CD4-positive, alpha-beta T cell (primary cell): ENCODE measurements at regions not wholly inside any gene's neighbourhood (a gene's known extent, or its start where the extent isn't known, plus 50 kb on each side); places are given as distances from the start of the nearest gene placed in this dataset.
"Not testable (repeated sequence)": the region's sequence is repeated elsewhere in the genome, so short reads cannot be mapped to it uniquely, and the experiment has no call there.

Experiments
- ATAC-seq: fragments of 200-7000 bp; cut with Tn5 transposase; one replicate; pipeline ENCODE4 v1.10.0; 2022; ENCODE audit warnings: mild to moderate bottlenecking; ENCODE audit not compliant: poor library complexity
- CTCF ChIA-PET: fragments of 350-600 bp; sonication (Branson Sonifier 250); formaldehyde crosslinking; loops from one replicate; lab custom pipeline; 2021; ENCODE audit warnings: antibody characterized with exemption, inconsistent platforms; lab: Charles Lee
- POLR2A ChIA-PET: fragments of 350-600 bp; sonication (Branson Sonifier 250); formaldehyde crosslinking; loops from one replicate; lab custom pipeline; 2021; ENCODE audit warnings: antibody characterized with exemption, inconsistent platforms; lab: Charles Lee
- DNase-seq, 14 experiments: peaks; one replicate each; pipeline ENCODE4 v3.0.0-alpha.2; 2013 to 2020; ENCODE audit warnings: mixed read lengths in 2 of 14
- H3K27ac ChIP-seq, 2 donors: one replicate each; pipeline versions ENCODE4 v1.5.1 to v1.7.0; 2013; ENCODE audit warnings: low read length in 2 of 2, low read depth in 1 of 2, mild to moderate bottlenecking in 1 of 2
- H3K27me3 ChIP-seq, 2 experiments: 1 replicate in 1 of 2; 2 replicates in 1 of 2; pipeline versions ENCODE4 v1.6.1 to v1.7.0; 2013; ENCODE audit warnings: low read length in 2 of 2, control low read depth in 1 of 2, mild to moderate bottlenecking in 1 of 2, moderate library complexity in 1 of 2; ENCODE audit not compliant: insufficient read depth in 2 of 2, control insufficient read depth in 1 of 2
- H3K36me3 ChIP-seq: one replicate; pipeline ENCODE4 v1.6.1; 2013; ENCODE audit warnings: low read length, control low read depth; ENCODE audit not compliant: insufficient read depth
- H3K4me1 ChIP-seq: one replicate; pipeline ENCODE4 v1.6.1; 2013; ENCODE audit warnings: low read length, control low read depth; ENCODE audit not compliant: insufficient read depth
- H3K4me3 ChIP-seq: one replicate; pipeline ENCODE4 v1.5.1; 2013; ENCODE audit warnings: mild to moderate bottlenecking, low read length, moderate library complexity
- H3K9me3 ChIP-seq, 2 experiments: 1 replicate in 1 of 2; 2 replicates in 1 of 2; pipeline versions ENCODE4 v1.6.1 to v1.7.0; 2013; ENCODE audit warnings: low read length in 2 of 2, mild to moderate bottlenecking in 2 of 2, control low read depth in 1 of 2, moderate library complexity in 1 of 2; ENCODE audit not compliant: control insufficient read depth in 1 of 2, insufficient read depth in 1 of 2
- H3K27ac Mint-ChIP-seq: one replicate; pipeline ENCODE4 v1.8.0; 2020; ENCODE audit warnings: mixed read lengths
- H3K27me3 Mint-ChIP-seq: one replicate; pipeline ENCODE4 v1.8.0; 2021; ENCODE audit warnings: mixed read lengths
- H3K36me3 Mint-ChIP-seq: one replicate; pipeline ENCODE4 v1.8.0; 2021; ENCODE audit warnings: low read depth, mixed read lengths
- H3K4me1 Mint-ChIP-seq: one replicate; pipeline ENCODE4 v1.8.0; 2021; ENCODE audit warnings: low read depth, mixed read lengths
- H3K4me3 Mint-ChIP-seq: one replicate; pipeline ENCODE4 v1.8.0; 2020; ENCODE audit warnings: mild to moderate bottlenecking, mixed read lengths
- H3K9me3 Mint-ChIP-seq: one replicate; pipeline ENCODE4 v1.8.0; 2020; ENCODE audit warnings: mixed read lengths
- intact Hi-C, 2 experiments: fragments of 100-400 bp; cut with DNase I in 1 of 2; cut with micrococcal nuclease in 1 of 2; formaldehyde crosslinking; loops; one replicate each; pipeline versions ENCODE4 v1.15.1 to v1.9.0; 2023 to 2025; cut with DNase I, micrococcal nuclease
- TF ChIP-seq, protein P1 (sequence below): fragments of 200-600 bp; IDR thresholded peaks from one replicate; pipeline ENCODE4 v1.8.0; 2022; ENCODE audit warnings: antibody characterized with exemption, mild to moderate bottlenecking

DNA sequence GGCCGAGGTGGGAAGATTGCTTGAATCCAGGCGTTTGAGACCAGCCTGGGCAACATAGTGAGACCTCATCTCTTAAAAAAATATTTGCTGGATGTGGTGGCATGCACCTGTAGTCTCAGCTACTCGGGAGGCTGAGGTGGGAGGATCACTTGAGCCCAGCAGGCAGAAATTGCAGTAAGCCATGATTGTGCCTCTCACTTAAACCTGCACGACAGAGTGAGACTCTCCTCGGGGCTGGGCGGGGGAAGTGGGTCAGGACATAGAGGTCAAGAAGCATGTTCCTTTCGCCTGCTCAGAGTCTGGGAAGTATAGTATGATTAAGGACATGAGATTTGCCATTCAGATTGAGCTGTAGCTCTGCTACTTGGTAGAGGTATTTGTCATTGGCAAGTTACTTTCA lies 52.3 kb downstream of the SEPTIN7 start:
- H3K27me3 ChIP-seq, H3K4me3 ChIP-seq, H3K4me1 ChIP-seq, H3K9me3 ChIP-seq, H3K4me3 Mint-ChIP-seq, H3K36me3 ChIP-seq, intact Hi-C loops, H3K9me3 Mint-ChIP-seq, ATAC-seq, H3K27ac ChIP-seq, DNase-seq, H3K27me3 Mint-ChIP-seq, CTCF ChIA-PET: not testable (repeated sequence)
- peaks cover 78% of the 10 kb centered on the region for H3K36me3 Mint-ChIP-seq
- peak overlapping the region; percentile 28 for H3K27ac Mint-ChIP-seq
- POLR2A ChIA-PET: interaction anchor here (5.5 kb wide), 1 partner anchor 52 kb away, joined by 31 read pairs; the partner anchor contains the start of gene SEPTIN7
- peaks cover 86% of the 10 kb centered on the region for H3K4me1 Mint-ChIP-seq

DNA sequence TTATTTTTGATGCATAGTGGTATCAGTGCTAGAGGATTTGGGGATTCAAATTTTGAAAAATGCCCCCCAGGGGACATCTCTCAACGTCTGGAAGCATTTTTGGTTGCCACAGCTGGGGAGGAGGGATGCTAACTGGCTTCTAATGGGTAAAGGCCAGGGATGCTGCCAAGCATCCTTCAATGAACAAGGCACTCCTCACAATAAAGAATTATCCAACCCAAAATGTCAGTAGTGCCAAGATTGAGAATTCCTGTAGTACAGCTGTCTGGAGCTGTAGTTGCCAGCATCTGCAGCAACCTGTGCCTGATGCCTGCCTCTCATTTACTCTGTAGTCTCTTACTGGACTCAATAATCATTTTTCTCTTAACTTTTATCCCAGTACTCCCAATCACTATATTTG lies 53.5 kb downstream of the SEPTIN7 start:
- no peaks in the 10 kb centered on the region for H3K27me3 ChIP-seq
- peaks cover 4% of the 10 kb centered on the region for H3K4me1 ChIP-seq
- ChIA-PET POLR2A (interaction anchor here (0.6 to 5.5 kb wide), 2 partner anchors 53 to 130 kb away, joined by 4 to 31 read pairs; partner anchors contain the start of gene SEPTIN7), CTCF (no interaction called here)
- H3K27me3 Mint-ChIP-seq: no peaks in the 10 kb centered on the region
- no peak overlapping the region for H3K4me3 ChIP-seq
- no peak overlapping the region for H3K27ac Mint-ChIP-seq
- H3K36me3 Mint-ChIP-seq: peaks cover 73% of the 10 kb centered on the region
- TF ChIP-seq, protein P1, sequence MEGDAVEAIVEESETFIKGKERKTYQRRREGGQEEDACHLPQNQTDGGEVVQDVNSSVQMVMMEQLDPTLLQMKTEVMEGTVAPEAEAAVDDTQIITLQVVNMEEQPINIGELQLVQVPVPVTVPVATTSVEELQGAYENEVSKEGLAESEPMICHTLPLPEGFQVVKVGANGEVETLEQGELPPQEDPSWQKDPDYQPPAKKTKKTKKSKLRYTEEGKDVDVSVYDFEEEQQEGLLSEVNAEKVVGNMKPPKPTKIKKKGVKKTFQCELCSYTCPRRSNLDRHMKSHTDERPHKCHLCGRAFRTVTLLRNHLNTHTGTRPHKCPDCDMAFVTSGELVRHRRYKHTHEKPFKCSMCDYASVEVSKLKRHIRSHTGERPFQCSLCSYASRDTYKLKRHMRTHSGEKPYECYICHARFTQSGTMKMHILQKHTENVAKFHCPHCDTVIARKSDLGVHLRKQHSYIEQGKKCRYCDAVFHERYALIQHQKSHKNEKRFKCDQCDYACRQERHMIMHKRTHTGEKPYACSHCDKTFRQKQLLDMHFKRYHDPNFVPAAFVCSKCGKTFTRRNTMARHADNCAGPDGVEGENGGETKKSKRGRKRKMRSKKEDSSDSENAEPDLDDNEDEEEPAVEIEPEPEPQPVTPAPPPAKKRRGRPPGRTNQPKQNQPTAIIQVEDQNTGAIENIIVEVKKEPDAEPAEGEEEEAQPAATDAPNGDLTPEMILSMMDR: no peak
- H3K4me1 Mint-ChIP-seq: peaks cover 84% of the 10 kb centered on the region
- H3K9me3 Mint-ChIP-seq: peaks cover 4% of the 10 kb centered on the region
- H3K27ac ChIP-seq: no peak overlapping the region
- intact Hi-C loops: no loop called here
- no peak for ATAC-seq
- H3K9me3 ChIP-seq: no peaks in the 10 kb centered on the region
- DNase-seq: no peak
- no peak overlapping the region for H3K4me3 Mint-ChIP-seq
- peaks cover 3% of the 10 kb centered on the region for H3K36me3 ChIP-seq

DNA sequence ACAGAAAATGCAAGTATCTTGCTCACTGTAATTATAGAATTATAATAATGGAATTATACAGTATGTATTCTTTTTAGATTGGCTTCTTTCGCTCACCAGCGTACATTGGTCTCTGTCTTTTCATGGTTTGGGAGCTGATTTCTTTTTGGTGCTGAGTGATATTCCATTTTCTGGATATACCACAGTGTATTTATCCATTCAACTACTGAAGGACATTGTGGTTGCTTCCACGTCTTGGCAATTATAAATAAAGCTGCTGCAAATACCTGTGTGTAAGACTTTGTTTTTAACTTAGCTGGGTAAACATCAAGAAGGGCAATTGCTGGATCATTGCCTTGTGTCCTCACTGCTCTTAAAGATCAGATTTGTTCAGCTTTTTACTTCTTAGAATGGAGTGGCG lies 55.3 kb downstream of the SEPTIN7 start:
- POLR2A ChIA-PET: interaction anchor here (5.5 kb wide), 1 partner anchor 55 kb away, joined by 31 read pairs; the partner anchor contains the start of gene SEPTIN7
- peaks cover 85% of the 10 kb centered on the region for H3K4me1 Mint-ChIP-seq
- CTCF ChIA-PET: interaction anchor here (0.7 to 1.5 kb wide), 2 partner anchors 21 to 46 kb away, joined by 3 read pairs; no protein-coding TSS in a partner anchor

More for the DNA sequence above, 55.3 kb downstream of the SEPTIN7 start:
- no peak overlapping the region for H3K27ac Mint-ChIP-seq
- Histone ChIP-seq H3K9me3 (no peaks in the 10 kb centered on the region), H3K36me3 (no peaks in the 10 kb centered on the region), H3K27ac (no peak overlapping the region), H3K27me3 (no peaks in the 10 kb centered on the region), H3K4me1 (peaks cover 3% of the 10 kb centered on the region), H3K4me3 (no peak overlapping the region)
- H3K27me3 Mint-ChIP-seq: no peaks in the 10 kb centered on the region
- TF ChIP-seq, protein P1: no peak
- intact Hi-C loops: loop anchor here in 1 of 2 experiments (5.0 kb wide), 1 partner anchor 54 kb away; the partner anchor contains the start of gene SEPTIN7
- H3K9me3 Mint-ChIP-seq: peaks cover 4% of the 10 kb centered on the region
- no peak for ATAC-seq
- peaks cover 68% of the 10 kb centered on the region for H3K36me3 Mint-ChIP-seq
- no peak overlapping the region for H3K4me3 Mint-ChIP-seq
- DNase-seq: no peak
